ENCODE measurements at regions not wholly inside any gene's neighbourhood (a gene's known extent, or its start where the extent isn't known, plus 50 kb on each side); places are given as distances from the start of the nearest gene placed in this dataset.
"Not testable (repeated sequence)": the region's sequence is repeated elsewhere in the genome, so short reads cannot be mapped to it uniquely, and the experiment has no call there.

GRCh38 chr5:152052470-152052869 lies 127.8 kb upstream of the GLRA1 start:
- no peak overlapping the region for H3K4me3 Mint-ChIP-seq
- peaks cover 10% of the 10 kb centered on the region for H3K9me3 Mint-ChIP-seq
- CTCF ChIA-PET, result no interaction called here
- no peaks in the 10 kb centered on the region for H3K4me1 Mint-ChIP-seq
- no peak for DNase-seq
- H3K27ac Mint-ChIP-seq, result no peak overlapping the region
- H3K27me3 Mint-ChIP-seq, result peaks cover 7% of the 10 kb centered on the region
- H3K36me3 Mint-ChIP-seq, result no peaks in the 10 kb centered on the region

DNA sequence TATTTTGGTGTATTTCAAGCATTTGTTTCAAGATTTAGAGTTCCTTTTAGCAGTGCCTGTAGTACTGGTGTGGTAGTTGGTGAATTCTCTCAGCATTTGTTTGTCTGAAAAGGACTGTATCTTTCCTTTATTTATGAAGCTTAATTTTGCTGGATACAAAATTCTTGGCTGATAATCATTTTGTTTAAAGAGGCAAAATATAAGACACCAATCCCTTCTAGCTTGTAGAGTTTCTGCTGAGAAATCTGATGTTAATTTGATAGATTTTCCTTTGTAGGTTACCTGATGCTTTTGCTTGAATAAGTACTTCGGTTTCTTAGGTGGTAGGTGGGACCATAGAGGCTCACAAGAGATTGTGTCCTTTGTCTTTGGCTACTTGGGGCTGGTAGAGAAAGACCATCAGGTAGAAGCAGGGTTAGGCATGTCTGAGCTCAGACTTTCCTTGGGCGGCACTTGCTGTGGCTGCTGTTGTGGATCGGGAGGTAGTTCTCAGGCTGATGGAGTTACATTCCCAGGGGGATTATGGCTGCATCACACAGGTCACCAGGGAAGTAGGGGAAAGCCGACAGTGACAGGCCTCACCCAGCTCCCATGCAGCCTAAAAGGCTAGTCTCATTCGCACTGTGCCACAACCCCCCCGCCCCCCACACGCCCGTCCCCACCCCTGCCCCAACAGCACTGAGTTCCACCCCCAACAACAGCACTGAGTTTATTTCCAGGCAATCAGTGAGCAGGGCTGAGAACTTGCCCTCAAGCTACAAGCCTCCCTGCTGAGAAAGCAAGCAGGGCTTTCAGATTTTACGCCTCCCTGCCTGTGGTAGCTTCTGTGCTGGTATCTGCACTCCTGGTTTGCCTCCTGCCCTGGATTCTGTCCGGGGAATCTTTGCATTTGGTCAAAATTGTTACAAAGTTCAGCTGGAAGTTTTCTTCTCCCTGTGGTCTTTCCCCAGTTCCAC lies 127.1 kb upstream of the GLRA1 start:
- CTCF ChIA-PET, result no interaction called here
- Mint-ChIP-seq H3K4me3 (no peak overlapping the region), H3K27me3 (peaks cover 7% of the 10 kb centered on the region), H3K9me3 (peaks cover 11% of the 10 kb centered on the region), H3K27ac (no peak overlapping the region), H3K36me3 (no peaks in the 10 kb centered on the region), H3K4me1 (no peaks in the 10 kb centered on the region)
- DNase-seq, result no peak

DNA sequence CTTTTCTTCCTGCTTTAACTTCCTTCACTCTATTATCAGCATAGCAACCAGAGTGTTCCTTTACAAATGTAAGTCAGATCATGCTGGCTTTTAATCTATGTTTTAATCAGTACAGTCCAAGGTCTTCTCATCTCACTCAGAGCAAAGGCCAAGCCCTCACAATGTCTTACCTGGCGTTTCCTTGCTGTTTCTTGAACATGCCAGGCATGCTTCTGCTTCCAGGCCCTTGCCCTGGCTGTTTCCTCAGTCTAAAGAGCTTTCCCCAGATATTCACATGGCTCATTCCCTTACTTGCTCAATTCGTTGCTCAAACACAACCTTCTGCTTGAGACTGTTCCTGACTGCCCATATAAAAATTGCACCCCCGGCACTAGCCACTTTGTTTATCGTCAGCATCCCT lies 121.7 kb upstream of the GLRA1 start:
- Mint-ChIP-seq H3K9me3 (peaks cover 11% of the 10 kb centered on the region), H3K36me3 (no peaks in the 10 kb centered on the region), H3K27me3 (no peaks in the 10 kb centered on the region), H3K4me3 (no peak overlapping the region), H3K27ac (no peak overlapping the region), H3K4me1 (no peaks in the 10 kb centered on the region)
- CTCF ChIA-PET, result no interaction called here
- DNase-seq, result no peak

DNA sequence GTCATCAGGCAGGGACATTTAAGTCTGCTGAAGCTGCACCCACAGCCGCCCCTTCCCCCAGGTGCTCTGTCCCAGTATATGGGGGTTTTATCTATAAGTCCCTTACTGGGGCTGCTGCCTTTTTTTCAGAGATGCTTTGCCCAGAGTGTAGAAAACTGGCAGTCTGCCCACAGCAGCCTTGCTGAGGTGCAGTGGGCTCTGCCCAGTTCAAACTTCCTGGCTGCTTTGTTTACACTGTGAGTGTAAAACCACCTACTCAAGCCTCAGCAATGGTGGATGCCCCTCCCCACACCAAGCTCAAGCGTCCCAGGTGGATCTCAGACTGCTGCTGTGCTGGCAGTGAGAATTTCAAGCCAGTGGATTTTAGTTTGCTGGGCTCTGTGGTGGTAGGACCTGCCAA lies 114.2 kb upstream of the GLRA1 start:
- peak; percentile 33 for DNase-seq
- H3K36me3 Mint-ChIP-seq, H3K4me1 Mint-ChIP-seq, H3K27ac Mint-ChIP-seq, CTCF ChIA-PET, H3K9me3 Mint-ChIP-seq, H3K4me3 Mint-ChIP-seq, H3K27me3 Mint-ChIP-seq: not testable (repeated sequence)

- Mint-ChIP-seq H3K27ac (peak overlapping the region; percentile 90), H3K4me1 (peaks cover 36% of the 10 kb centered on the region), H3K9me3 (peaks cover 51% of the 10 kb centered on the region), H3K36me3 (peaks cover 41% of the 10 kb centered on the region)
- DNase-seq, result peak; percentile 82
- not testable (repeated sequence) for H3K4me3 Mint-ChIP-seq, H3K27me3 Mint-ChIP-seq
- CTCF ChIA-PET, result interaction anchor here (1.2 kb wide), 1 partner anchor 116 kb away, joined by 4 read pairs; no protein-coding TSS in a partner anchor
Observed at GRCh38 chr5:152026328-152027024, 101.8 kb upstream of the GLRA1 start.

GRCh38 chr5:152016421-152016820 lies 91.8 kb upstream of the GLRA1 start:
- DNase-seq, result no peak
- no peak overlapping the region for H3K27ac Mint-ChIP-seq
- peaks cover 15% of the 10 kb centered on the region for H3K9me3 Mint-ChIP-seq
- no peaks in the 10 kb centered on the region for H3K27me3 Mint-ChIP-seq
- H3K4me1 Mint-ChIP-seq, result no peaks in the 10 kb centered on the region
- H3K36me3 Mint-ChIP-seq, result no peaks in the 10 kb centered on the region
- no peak overlapping the region for H3K4me3 Mint-ChIP-seq
- CTCF ChIA-PET, result no interaction called here

DNA sequence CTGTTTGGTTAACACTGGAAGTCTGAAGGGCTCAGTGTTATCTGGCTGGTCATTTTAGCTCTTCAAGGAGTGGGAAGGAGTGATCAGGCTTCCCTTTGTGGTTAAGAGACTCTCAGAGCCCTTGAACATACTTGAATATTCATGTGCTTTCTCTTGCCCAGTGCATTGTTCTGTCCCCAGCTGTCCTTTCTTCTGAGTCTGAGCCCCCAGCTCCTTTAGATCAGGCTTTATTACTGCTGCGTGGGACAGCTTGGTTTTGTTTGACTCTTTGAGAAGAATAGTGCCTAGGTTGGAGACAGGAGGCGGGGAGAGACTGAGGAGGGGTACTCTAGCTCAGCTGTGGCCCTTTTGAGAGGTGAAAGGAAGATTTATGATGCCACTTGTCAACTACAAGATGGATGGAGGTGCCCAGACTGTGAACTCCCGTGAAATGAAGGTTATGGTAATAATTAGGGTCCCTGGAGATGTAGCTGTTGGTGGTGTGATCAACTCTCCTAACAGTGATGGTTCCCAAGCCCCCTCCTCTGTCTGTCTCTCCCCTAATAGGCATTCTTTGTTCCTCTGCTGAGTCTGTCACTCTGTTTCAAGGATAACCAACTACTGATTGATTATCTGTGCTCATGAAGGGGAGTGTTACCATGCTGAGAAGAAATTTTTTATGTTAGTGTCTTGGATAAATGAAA lies 83.1 kb upstream of the GLRA1 start:
- Mint-ChIP-seq H3K27ac (no peak overlapping the region), H3K36me3 (no peaks in the 10 kb centered on the region), H3K9me3 (no peaks in the 10 kb centered on the region), H3K4me1 (no peaks in the 10 kb centered on the region), H3K4me3 (no peak overlapping the region), H3K27me3 (peaks cover 4% of the 10 kb centered on the region)
- CTCF ChIA-PET, result no interaction called here
- DNase-seq, result no peak

DNA sequence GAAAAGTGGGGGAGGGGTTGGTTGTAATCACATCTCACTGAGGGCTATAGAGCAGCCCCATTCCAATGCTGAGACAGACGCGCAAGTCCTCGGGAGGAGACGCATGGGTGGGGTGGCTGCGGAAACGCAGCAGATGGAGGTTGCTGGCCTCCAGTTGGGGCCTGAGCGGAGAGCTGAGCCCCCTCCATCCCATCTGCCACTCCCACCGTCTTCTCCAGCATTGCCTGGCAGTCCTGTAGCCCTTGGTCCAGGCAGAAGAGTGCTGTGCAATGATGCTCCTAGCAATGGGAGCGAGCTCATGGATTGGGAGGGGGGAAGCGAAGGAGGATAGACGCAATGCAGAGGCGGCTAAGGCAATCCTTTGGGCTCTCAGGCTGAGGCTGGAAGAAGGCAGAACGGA lies 79.4 kb upstream of the GLRA1 start:
- peaks cover 9% of the 10 kb centered on the region for H3K9me3 Mint-ChIP-seq
- H3K4me3 Mint-ChIP-seq, result no peak overlapping the region
- H3K27ac Mint-ChIP-seq, result no peak overlapping the region
- H3K27me3 Mint-ChIP-seq, result peaks cover 4% of the 10 kb centered on the region
- CTCF ChIA-PET, result no interaction called here
- H3K36me3 Mint-ChIP-seq, result no peaks in the 10 kb centered on the region
- no peaks in the 10 kb centered on the region for H3K4me1 Mint-ChIP-seq
- no peak for DNase-seq

All from activated naive CD4-positive, alpha-beta T cell treated with anti-CD3 and anti-CD28 coated beads, Interleukin-2, amount 10 ng/mL, durations not matched to agents 7 days and 5 days (primary cell).